ENCODE measurements at regions not wholly inside any gene's neighbourhood (a gene's known extent, or its start where the extent isn't known, plus 50 kb on each side); places are given as distances from the start of the nearest gene placed in this dataset.
"Not testable (repeated sequence)": the region's sequence is repeated elsewhere in the genome, so short reads cannot be mapped to it uniquely, and the experiment has no call there.

DNA sequence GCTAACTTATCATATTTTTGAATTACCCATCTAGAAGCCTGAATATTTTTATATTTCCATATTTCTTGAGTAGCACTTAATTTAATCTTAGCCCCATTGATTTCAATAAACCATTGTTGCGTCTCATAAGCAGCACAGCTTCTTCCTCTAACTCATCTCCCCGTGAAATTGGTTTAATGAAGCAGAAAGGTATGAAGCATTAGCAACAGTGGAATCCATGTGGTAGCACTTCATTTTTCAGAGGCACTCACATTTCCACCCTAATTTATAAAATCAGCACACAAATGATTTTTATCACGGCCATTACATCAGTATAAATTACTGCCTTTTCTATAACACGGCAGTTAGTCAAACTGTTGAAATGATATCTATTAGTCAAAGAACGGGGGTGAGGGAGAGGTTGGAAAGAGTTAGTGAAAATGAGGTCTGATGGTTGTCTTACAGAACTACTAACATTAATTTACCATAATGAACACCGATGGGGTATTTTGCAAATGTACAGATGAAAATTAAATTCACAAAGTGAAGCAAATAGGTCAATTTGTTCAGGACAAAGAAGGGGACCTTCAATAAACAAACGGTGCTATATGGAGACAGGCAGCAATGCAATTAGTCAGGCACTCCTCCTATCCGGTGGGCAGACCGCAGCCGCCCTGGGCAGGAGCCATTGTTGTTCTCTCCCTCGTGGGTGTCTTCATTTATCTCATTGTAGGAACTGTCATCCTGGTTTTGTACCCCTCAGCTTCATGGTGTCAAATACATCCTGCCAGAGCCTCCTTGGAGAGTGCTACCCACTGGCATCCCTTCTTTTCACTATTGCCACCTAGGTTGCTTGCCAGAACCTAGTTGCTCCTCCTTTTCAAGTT lies 205.7 kb downstream of the SOX3 start:
- H3K9ac ChIP-seq (ENCODE audit: low read length): no peak overlapping the region
- no peaks in the 10 kb centered on the region for H3K27me3 ChIP-seq (ENCODE audit: control insufficient read depth, insufficient read depth, low read length)
- H3K4me1 ChIP-seq (ENCODE audit: control insufficient read depth, insufficient read depth, low read length): no peaks in the 10 kb centered on the region
- H3K36me3 ChIP-seq (ENCODE audit: control insufficient read depth, insufficient read depth, low read length): no peaks in the 10 kb centered on the region
- no peak overlapping the region for H3K4me3 ChIP-seq (ENCODE audit: low read length)
- H3K27ac ChIP-seq (ENCODE audit: low read depth, low read length): no peak overlapping the region

GRCh38 chrX:140297273-140297672 lies 207.6 kb downstream of the SOX3 start:
- no peaks in the 10 kb centered on the region for H3K27me3 ChIP-seq (ENCODE audit: control insufficient read depth, insufficient read depth, low read length)
- H3K36me3 ChIP-seq (ENCODE audit: control insufficient read depth, insufficient read depth, low read length): no peaks in the 10 kb centered on the region
- no peak overlapping the region for H3K9ac ChIP-seq (ENCODE audit: low read length)
- no peak overlapping the region for H3K27ac ChIP-seq (ENCODE audit: low read depth, low read length)
- H3K4me3 ChIP-seq (ENCODE audit: low read length): no peak overlapping the region
- H3K4me1 ChIP-seq (ENCODE audit: control insufficient read depth, insufficient read depth, low read length): no peaks in the 10 kb centered on the region

- Histone ChIP-seq H3K27ac (ENCODE audit: low read depth, low read length) (no peak overlapping the region), H3K4me3 (ENCODE audit: low read length) (no peak overlapping the region), H3K9ac (ENCODE audit: low read length) (no peak overlapping the region), H3K36me3 (ENCODE audit: control insufficient read depth, insufficient read depth, low read length) (no peaks in the 10 kb centered on the region), H3K4me1 (ENCODE audit: control insufficient read depth, insufficient read depth, low read length) (no peaks in the 10 kb centered on the region), H3K27me3 (ENCODE audit: control insufficient read depth, insufficient read depth, low read length) (no peaks in the 10 kb centered on the region)
Observed at GRCh38 chrX:140292961-140293360, 211.9 kb downstream of the SOX3 start.

GRCh38 chrX:140292188-140292587 lies 212.7 kb downstream of the SOX3 start:
- Histone ChIP-seq H3K36me3 (ENCODE audit: control insufficient read depth, insufficient read depth, low read length) (no peaks in the 10 kb centered on the region), H3K4me1 (ENCODE audit: control insufficient read depth, insufficient read depth, low read length) (no peaks in the 10 kb centered on the region), H3K9ac (ENCODE audit: low read length) (no peak overlapping the region), H3K27ac (ENCODE audit: low read depth, low read length) (no peak overlapping the region), H3K4me3 (ENCODE audit: low read length) (no peak overlapping the region), H3K27me3 (ENCODE audit: control insufficient read depth, insufficient read depth, low read length) (no peaks in the 10 kb centered on the region)

- Histone ChIP-seq H3K36me3 (ENCODE audit: control insufficient read depth, insufficient read depth, low read length) (no peaks in the 10 kb centered on the region), H3K27ac (ENCODE audit: low read depth, low read length) (no peak overlapping the region), H3K27me3 (ENCODE audit: control insufficient read depth, insufficient read depth, low read length) (no peaks in the 10 kb centered on the region), H3K4me1 (ENCODE audit: control insufficient read depth, insufficient read depth, low read length) (no peaks in the 10 kb centered on the region), H3K4me3 (ENCODE audit: low read length) (no peak overlapping the region), H3K9ac (ENCODE audit: low read length) (no peak overlapping the region)
Observed at GRCh38 chrX:140274811-140275525, 229.9 kb downstream of the SOX3 start.

- Histone ChIP-seq H3K36me3 (ENCODE audit: control insufficient read depth, insufficient read depth, low read length) (no peaks in the 10 kb centered on the region), H3K4me1 (ENCODE audit: control insufficient read depth, insufficient read depth, low read length) (no peaks in the 10 kb centered on the region), H3K9ac (ENCODE audit: low read length) (no peak overlapping the region), H3K27ac (ENCODE audit: low read depth, low read length) (no peak overlapping the region), H3K4me3 (ENCODE audit: low read length) (no peak overlapping the region), H3K27me3 (ENCODE audit: control insufficient read depth, insufficient read depth, low read length) (no peaks in the 10 kb centered on the region)
Observed at GRCh38 chrX:140273921-140274320, 230.9 kb downstream of the SOX3 start.

DNA sequence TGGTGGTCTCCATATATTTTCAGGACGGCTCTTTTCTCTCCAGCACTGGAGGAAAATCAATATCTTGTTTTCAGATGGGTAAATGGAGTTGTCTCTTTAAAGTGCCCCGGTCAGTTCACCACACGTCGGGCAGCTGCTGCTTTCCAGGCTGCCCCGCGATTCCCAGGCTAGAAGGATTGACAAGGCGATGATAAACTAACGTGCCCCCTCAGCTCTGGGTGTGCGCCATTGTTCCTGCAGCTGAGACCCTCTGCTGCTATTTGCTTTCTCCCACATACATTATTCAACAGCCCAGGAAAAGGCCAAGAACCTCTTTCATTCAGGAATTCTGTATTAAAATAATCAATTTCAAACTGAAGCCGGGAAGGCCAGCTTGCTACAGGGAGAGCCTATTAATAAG lies 254.5 kb downstream of the SOX3 start:
- H3K27me3 ChIP-seq (ENCODE audit: control insufficient read depth, insufficient read depth, low read length): no peaks in the 10 kb centered on the region
- H3K36me3 ChIP-seq (ENCODE audit: control insufficient read depth, insufficient read depth, low read length): no peaks in the 10 kb centered on the region
- no peak overlapping the region for H3K27ac ChIP-seq (ENCODE audit: low read depth, low read length)
- H3K9ac ChIP-seq (ENCODE audit: low read length): no peak overlapping the region
- no peak overlapping the region for H3K4me3 ChIP-seq (ENCODE audit: low read length)
- no peaks in the 10 kb centered on the region for H3K4me1 ChIP-seq (ENCODE audit: control insufficient read depth, insufficient read depth, low read length)

DNA sequence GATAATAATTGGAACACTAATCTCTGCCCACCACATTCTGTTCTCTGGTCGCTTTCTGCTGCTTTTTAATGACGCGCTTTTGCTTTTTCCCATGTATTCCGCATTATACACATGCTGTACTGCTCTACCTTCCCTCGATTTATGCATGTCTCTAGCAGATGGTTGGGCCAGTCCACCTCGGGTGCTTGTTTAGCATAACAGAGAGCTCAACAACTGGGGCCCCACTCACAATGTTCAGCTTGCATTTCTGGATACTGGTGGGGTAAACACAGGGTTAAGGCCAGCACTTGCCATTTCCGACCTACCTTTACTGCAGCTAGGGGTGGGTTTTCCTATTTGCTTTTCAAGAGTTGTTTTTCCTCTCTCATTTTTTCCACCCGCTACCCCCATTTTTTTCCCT lies 255.8 kb downstream of the SOX3 start:
- Histone ChIP-seq H3K27ac (ENCODE audit: low read depth, low read length) (no peak overlapping the region), H3K27me3 (ENCODE audit: control insufficient read depth, insufficient read depth, low read length) (no peaks in the 10 kb centered on the region), H3K4me1 (ENCODE audit: control insufficient read depth, insufficient read depth, low read length) (no peaks in the 10 kb centered on the region), H3K9ac (ENCODE audit: low read length) (no peak overlapping the region), H3K4me3 (ENCODE audit: low read length) (no peak overlapping the region), H3K36me3 (ENCODE audit: control insufficient read depth, insufficient read depth, low read length) (no peaks in the 10 kb centered on the region)

- no peak overlapping the region for H3K4me3 ChIP-seq (ENCODE audit: low read length)
- no peaks in the 10 kb centered on the region for H3K4me1 ChIP-seq (ENCODE audit: control insufficient read depth, insufficient read depth, low read length)
- H3K9ac ChIP-seq (ENCODE audit: low read length): no peak overlapping the region
- H3K36me3 ChIP-seq (ENCODE audit: control insufficient read depth, insufficient read depth, low read length): no peaks in the 10 kb centered on the region
- H3K27me3 ChIP-seq (ENCODE audit: control insufficient read depth, insufficient read depth, low read length): no peaks in the 10 kb centered on the region
- no peak overlapping the region for H3K27ac ChIP-seq (ENCODE audit: low read depth, low read length)
Observed at GRCh38 chrX:140229191-140229590, 263.9 kb upstream of the CXorf66 start.

DNA sequence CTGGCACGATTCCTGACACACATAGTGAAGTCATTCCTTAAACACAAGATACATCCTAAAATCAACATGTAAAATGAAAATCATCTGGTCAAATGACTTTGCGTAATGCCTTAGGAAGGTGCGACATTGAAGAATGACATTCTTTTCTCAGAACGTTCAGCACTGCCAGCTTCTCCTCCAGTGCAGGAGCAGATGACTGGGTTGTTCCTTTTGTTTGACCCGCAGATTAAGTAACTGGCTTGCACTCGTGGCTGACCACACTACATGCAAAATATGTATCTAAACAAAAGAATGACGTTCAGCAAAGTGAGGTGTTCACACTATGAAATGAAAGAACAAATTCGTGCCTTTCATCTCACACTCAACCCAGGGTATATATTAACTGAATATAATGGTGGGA lies 260.7 kb upstream of the CXorf66 start:
- H3K27ac ChIP-seq (ENCODE audit: low read depth, low read length); H3K4me1 ChIP-seq (ENCODE audit: control insufficient read depth, insufficient read depth, low read length); H3K4me3 ChIP-seq (ENCODE audit: low read length); H3K9ac ChIP-seq (ENCODE audit: low read length); H3K36me3 ChIP-seq (ENCODE audit: control insufficient read depth, insufficient read depth, low read length); H3K27me3 ChIP-seq (ENCODE audit: control insufficient read depth, insufficient read depth, low read length): not testable (repeated sequence)

- not testable (repeated sequence) for H3K27me3 ChIP-seq (ENCODE audit: control insufficient read depth, insufficient read depth, low read length); H3K36me3 ChIP-seq (ENCODE audit: control insufficient read depth, insufficient read depth, low read length); H3K27ac ChIP-seq (ENCODE audit: low read depth, low read length); H3K4me3 ChIP-seq (ENCODE audit: low read length); H3K9ac ChIP-seq (ENCODE audit: low read length); H3K4me1 ChIP-seq (ENCODE audit: control insufficient read depth, insufficient read depth, low read length)
Observed at GRCh38 chrX:140215894-140216293, 250.6 kb upstream of the CXorf66 start.

DNA sequence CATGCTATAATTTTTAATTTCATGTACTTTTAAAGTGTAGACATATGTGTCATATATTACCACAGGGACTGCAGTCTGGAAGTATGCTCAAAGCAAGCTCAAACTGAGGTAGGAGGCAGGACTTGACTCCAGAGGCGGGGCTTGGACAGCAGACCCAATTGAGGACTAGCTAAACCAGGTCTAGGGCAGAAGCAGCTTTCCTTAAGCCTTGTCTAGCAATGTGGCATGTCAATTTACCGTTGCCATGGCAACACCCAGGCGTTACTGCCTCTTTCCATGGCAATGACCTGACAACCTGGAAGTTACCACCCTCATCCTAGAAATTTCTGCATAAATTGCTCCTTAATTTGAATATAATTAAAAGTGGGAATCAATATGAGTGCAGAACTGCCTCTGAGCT lies 249.2 kb upstream of the CXorf66 start:
- H3K9ac ChIP-seq (ENCODE audit: low read length); H3K4me3 ChIP-seq (ENCODE audit: low read length); H3K27ac ChIP-seq (ENCODE audit: low read depth, low read length); H3K36me3 ChIP-seq (ENCODE audit: control insufficient read depth, insufficient read depth, low read length); H3K4me1 ChIP-seq (ENCODE audit: control insufficient read depth, insufficient read depth, low read length); H3K27me3 ChIP-seq (ENCODE audit: control insufficient read depth, insufficient read depth, low read length): not testable (repeated sequence)

DNA sequence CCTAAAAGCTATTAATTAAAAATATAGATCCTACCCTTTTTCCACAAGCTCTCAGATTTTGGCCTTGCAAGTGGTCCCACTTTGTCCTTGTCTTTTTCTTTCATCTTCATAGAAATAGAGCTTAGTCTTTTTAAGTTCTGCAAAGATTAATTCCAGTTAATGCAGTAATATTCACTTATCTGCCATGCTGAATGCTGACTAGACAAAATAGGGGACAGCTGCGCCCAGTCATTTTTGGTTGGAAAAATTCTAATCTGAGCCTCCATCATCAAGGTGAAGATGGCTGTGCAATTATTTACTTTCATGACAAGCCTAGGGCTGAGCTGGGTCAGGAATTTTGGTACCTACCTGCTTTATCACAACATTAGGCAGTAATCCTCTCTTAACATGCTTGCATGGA lies 241.3 kb upstream of the CXorf66 start:
- H3K4me1 ChIP-seq (ENCODE audit: control insufficient read depth, insufficient read depth, low read length): no peaks in the 10 kb centered on the region
- H3K36me3 ChIP-seq (ENCODE audit: control insufficient read depth, insufficient read depth, low read length): no peaks in the 10 kb centered on the region
- H3K9ac ChIP-seq (ENCODE audit: low read length): no peak overlapping the region
- no peak overlapping the region for H3K4me3 ChIP-seq (ENCODE audit: low read length)
- no peak overlapping the region for H3K27ac ChIP-seq (ENCODE audit: low read depth, low read length)
- no peaks in the 10 kb centered on the region for H3K27me3 ChIP-seq (ENCODE audit: control insufficient read depth, insufficient read depth, low read length)
